Activated CD4-positive, alpha-beta T cell treated with anti-CD3 and anti-CD28 coated beads, Interleukin-2, amount 50 U/mL, for 16 hours (primary cell): ENCODE measurements at regions not wholly inside any gene's neighbourhood (a gene's known extent, or its start where the extent isn't known, plus 50 kb on each side); places are given as distances from the start of the nearest gene placed in this dataset.

Experiments used
- DNase-seq: peaks from one replicate; pipeline ENCODE4 v3.0.0-alpha.2; 2020

GRCh38 chr3:25265284-25265683, 162.8 kb upstream of the RARB start:
- DNase-seq: no peak

GRCh38 chr3:25266677-25267076, 161.4 kb upstream of the RARB start:
- no peak for DNase-seq

GRCh38 chr3:25272090-25272489, 156.0 kb upstream of the RARB start:
- DNase-seq: no peak

GRCh38 chr3:25273582-25274171, 154.4 kb upstream of the RARB start:
- DNase-seq: no peak

- DNase-seq: no peak
Observed at GRCh38 chr3:25277503-25277902, 150.6 kb upstream of the RARB start.

- DNase-seq: no peak
Observed at GRCh38 chr3:25281041-25281731, 146.9 kb upstream of the RARB start.

- DNase-seq: no peak
Observed at GRCh38 chr3:25281732-25282126, 146.3 kb upstream of the RARB start.

- no peak for DNase-seq
Observed at GRCh38 chr3:25283613-25284012, 144.4 kb upstream of the RARB start.

- no peak for DNase-seq
Observed at GRCh38 chr3:25284249-25284648, 143.8 kb upstream of the RARB start.

- no peak for DNase-seq
Observed at GRCh38 chr3:25287291-25287884, 140.7 kb upstream of the RARB start.

- DNase-seq: no peak
Observed at GRCh38 chr3:25288413-25288812, 139.7 kb upstream of the RARB start.

GRCh38 chr3:25289156-25289555, 138.9 kb upstream of the RARB start:
- no peak for DNase-seq

GRCh38 chr3:25289663-25290062, 138.4 kb upstream of the RARB start:
- DNase-seq: no peak

- no peak for DNase-seq
Observed at GRCh38 chr3:25291481-25291905, 136.6 kb upstream of the RARB start.

- no peak for DNase-seq
Observed at GRCh38 chr3:25292036-25292435, 136.0 kb upstream of the RARB start.

- DNase-seq: no peak
Observed at GRCh38 chr3:25292595-25292994, 135.5 kb upstream of the RARB start.

- no peak for DNase-seq
Observed at GRCh38 chr3:25293736-25294135, 134.3 kb upstream of the RARB start.

- DNase-seq: no peak
Observed at GRCh38 chr3:25294169-25294805, 133.8 kb upstream of the RARB start.

GRCh38 chr3:25297667-25298585, 130.1 kb upstream of the RARB start:
- no peak for DNase-seq

GRCh38 chr3:25300141-25300540, 127.9 kb upstream of the RARB start:
- no peak for DNase-seq

GRCh38 chr3:25304916-25305315, 123.1 kb upstream of the RARB start:
- DNase-seq: no peak

- DNase-seq: no peak
Observed at GRCh38 chr3:25306066-25306465, 122.0 kb upstream of the RARB start.

- DNase-seq: no peak
Observed at GRCh38 chr3:25306705-25307104, 121.4 kb upstream of the RARB start.
